ENCODE measurements at regions not wholly inside any gene's neighbourhood (a gene's known extent, or its start where the extent isn't known, plus 50 kb on each side); places are given as distances from the start of the nearest gene placed in this dataset.
A peak's percentile ranks its signal among the peaks of the same experiment; 100 is the strongest.

- in situ Hi-C loops (cut with HindIII; ENCODE audit: low pct_ligation_motif_present, low sequenced_read_pairs): no loop called here
- TF ChIP-seq CTCF (IDR thresholded peaks at IDR 0.05; ENCODE audit: low read depth, low read length, missing control alignments): no peak
Observed at GRCh38 chr10:31118556-31118955, 86.9 kb upstream of the ZNF438 start.

GRCh38 chr10:31120392-31120791 lies 88.7 kb upstream of the ZNF438 start:
- no peaks in the 10 kb centered on the region for H3K36me3 ChIP-seq (replicated peaks)
- no peak for TF ChIP-seq CTCF (IDR thresholded peaks at IDR 0.05; ENCODE audit: low read depth, low read length, missing control alignments)
- no peaks in the 10 kb centered on the region for H3K27me3 ChIP-seq (replicated peaks)
- in situ Hi-C loops (cut with HindIII; ENCODE audit: low pct_ligation_motif_present, low sequenced_read_pairs): no loop called here
- no peak overlapping the region for H3K27ac ChIP-seq
- no peak for DNase-seq
- H3K4me3 ChIP-seq (ENCODE audit: low read depth, low read length): no peak overlapping the region

More at GRCh38 chr10:31118556-31118955, 86.9 kb upstream of the ZNF438 start:
- DNase-seq: peak; percentile 61
- Histone ChIP-seq H3K27ac (no peak overlapping the region), H3K36me3 (replicated peaks) (no peaks in the 10 kb centered on the region), H3K4me3 (ENCODE audit: low read depth, low read length) (no peak overlapping the region), H3K27me3 (replicated peaks) (no peaks in the 10 kb centered on the region)

DNA sequence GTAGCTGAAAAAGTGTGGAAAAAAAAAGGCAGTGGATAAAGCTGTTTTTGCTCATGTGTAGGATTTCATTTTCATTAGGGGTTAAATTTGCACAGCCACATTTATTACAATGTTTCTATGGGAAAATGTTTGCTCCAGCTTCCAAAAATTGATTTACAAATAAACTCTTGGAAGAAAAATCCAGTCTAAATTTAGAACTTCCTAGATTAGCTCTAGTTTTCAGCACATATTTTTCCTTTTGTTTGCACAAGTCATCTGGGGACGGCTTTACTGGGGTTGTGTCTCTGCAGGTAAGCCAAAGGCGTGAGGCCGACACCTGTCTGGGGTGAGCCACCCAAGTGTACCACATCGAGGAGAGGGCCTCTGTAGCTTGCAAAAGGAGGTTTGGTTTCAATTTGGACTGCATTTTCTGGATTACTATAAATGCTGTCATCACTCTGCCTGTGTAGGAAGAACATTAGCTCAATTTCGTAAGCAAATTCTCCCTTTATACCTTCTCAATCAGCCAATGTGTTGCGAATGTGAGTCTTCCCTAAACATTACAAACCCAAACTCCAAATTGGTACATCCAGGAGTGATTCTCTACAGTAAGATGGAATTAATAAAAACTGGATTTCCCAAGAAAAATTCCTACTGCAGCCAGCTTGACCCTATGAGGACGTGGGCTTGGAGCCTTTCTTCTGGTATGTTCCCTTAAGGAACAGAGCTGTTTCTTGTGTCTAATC lies 89.5 kb upstream of the ZNF438 start:
- Histone ChIP-seq H3K4me3 (ENCODE audit: low read depth, low read length) (no peak overlapping the region), H3K27me3 (replicated peaks) (no peaks in the 10 kb centered on the region), H3K27ac (no peak overlapping the region), H3K36me3 (replicated peaks) (no peaks in the 10 kb centered on the region)
- in situ Hi-C loops (cut with HindIII; ENCODE audit: low pct_ligation_motif_present, low sequenced_read_pairs): no loop called here
- DNase-seq: no peak
- no peak for TF ChIP-seq CTCF (IDR thresholded peaks at IDR 0.05; ENCODE audit: low read depth, low read length, missing control alignments)

DNA sequence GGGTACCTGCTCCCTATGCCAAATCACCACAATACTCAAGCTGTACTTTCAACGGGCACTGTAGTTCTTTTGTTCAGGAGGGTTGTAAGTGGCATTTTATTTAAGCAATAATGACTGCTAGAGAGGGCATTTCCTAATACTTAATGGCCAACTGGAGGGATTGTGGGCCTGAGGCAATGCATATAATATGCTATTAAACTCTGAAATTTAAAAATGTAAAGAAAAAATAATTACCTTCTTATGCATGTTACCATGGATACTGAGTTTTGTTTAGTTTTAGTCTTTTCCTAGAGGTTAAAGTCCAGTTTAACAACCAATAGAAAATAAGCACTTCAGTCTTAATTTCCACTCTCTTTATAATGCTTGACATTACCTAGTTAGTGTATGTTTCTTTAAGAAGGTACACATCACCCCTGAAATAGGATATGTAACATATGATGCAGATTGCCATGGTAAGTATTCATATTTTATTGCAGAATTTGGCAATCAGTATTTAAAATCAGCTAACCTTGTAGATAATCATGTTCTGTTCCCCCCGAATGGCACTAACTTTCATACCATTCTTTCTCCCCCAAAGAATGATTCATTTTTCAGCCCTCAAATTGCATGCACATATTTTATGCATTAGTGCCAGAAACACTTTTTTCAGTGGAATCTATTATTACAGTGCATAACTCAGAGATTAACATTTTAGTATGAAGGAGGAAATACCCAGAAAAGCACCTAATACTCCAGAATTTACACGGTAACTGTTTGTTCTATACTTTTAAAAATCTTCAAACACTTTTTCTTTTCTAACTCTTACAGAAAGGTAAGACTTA lies 90.3 kb upstream of the ZNF438 start:
- TF ChIP-seq CTCF (IDR thresholded peaks at IDR 0.05; ENCODE audit: low read depth, low read length, missing control alignments): no peak
- Histone ChIP-seq H3K27me3 (replicated peaks) (no peaks in the 10 kb centered on the region), H3K36me3 (replicated peaks) (no peaks in the 10 kb centered on the region), H3K4me3 (ENCODE audit: low read depth, low read length) (no peak overlapping the region), H3K27ac (no peak overlapping the region)
- no peak for DNase-seq
- in situ Hi-C loops (cut with HindIII; ENCODE audit: low pct_ligation_motif_present, low sequenced_read_pairs): no loop called here

- no peak for TF ChIP-seq CTCF (IDR thresholded peaks at IDR 0.05; ENCODE audit: low read depth, low read length, missing control alignments)
- H3K27me3 ChIP-seq (replicated peaks): no peaks in the 10 kb centered on the region
Observed at GRCh38 chr10:31123946-31124345, 92.3 kb upstream of the ZNF438 start.

More at GRCh38 chr10:31123946-31124345, 92.3 kb upstream of the ZNF438 start:
- in situ Hi-C loops (cut with HindIII; ENCODE audit: low pct_ligation_motif_present, low sequenced_read_pairs): no loop called here
- Histone ChIP-seq H3K36me3 (replicated peaks) (no peaks in the 10 kb centered on the region), H3K27ac (no peak overlapping the region), H3K4me3 (ENCODE audit: low read depth, low read length) (no peak overlapping the region)
- no peak for DNase-seq
